ENCODE measurements at regions not wholly inside any gene's neighbourhood (a gene's known extent, or its start where the extent isn't known, plus 50 kb on each side); places are given as distances from the start of the nearest gene placed in this dataset.

DNA sequence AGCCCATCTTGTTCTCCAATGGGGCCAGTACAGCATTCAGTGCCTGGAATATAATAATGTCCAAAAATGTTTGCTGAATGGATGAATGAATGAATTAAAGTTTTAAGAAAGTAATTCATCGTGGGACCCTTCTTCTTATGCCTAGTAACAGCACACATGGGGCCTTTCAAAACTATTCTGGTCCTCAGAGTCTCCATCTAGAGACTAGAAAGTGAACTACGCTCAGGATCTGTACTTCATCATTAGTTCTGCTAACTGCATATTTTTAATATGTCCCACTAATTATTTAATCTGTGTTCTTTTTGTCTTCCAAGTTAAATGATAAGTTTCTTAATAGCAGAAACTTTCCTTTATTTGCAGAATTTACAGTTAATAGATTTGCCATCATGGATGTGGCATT, 172.5 kb downstream of the SMAD2 start:
- Histone ChIP-seq H2AFZ (ENCODE audit: low read length) (no peak overlapping the region), H4K20me1 (ENCODE audit: insufficient read depth, low read length) (no peaks in the 10 kb centered on the region), H3K27ac (ENCODE audit: extremely low read length, insufficient read depth, low read length) (no peak overlapping the region), H3K4me2 (ENCODE audit: low read depth, low read length) (no peak overlapping the region), H3K9me3 (ENCODE audit: low read length) (peaks cover 3% of the 10 kb centered on the region), H3K4me3 (replicated peaks in 1 of 3; ENCODE audit: insufficient read depth in 1 of 3, low read depth in 2 of 3, low read length in 3 of 3) (no peak overlapping the region), H3K36me3 (replicated peaks in 1 of 2; ENCODE audit: control insufficient read depth in 1 of 2, insufficient read depth in 2 of 2, low read length in 2 of 2) (no peaks in the 10 kb centered on the region), H3K9ac (ENCODE audit: insufficient read depth, low read depth, low read length) (no peak overlapping the region), H3K27me3 (ENCODE audit: control insufficient read depth in 1 of 2, insufficient read depth in 2 of 2, low read length in 2 of 2) (peaks cover 0 to 1% of the 10 kb centered on the region in 2 experiments; a peak in 1 of 5 replicates), H3K79me2 (ENCODE audit: insufficient read depth, low read length) (no peaks in the 10 kb centered on the region), H3K4me1 (ENCODE audit: insufficient read depth, low read length) (no peaks in the 10 kb centered on the region)
- ChIA-PET CTCF (ENCODE audit: low intra/inter-chr PET ratio, low total read pairs) (no interaction called here), POLR2A (no interaction called here)
- TF ChIP-seq, protein P1, sequence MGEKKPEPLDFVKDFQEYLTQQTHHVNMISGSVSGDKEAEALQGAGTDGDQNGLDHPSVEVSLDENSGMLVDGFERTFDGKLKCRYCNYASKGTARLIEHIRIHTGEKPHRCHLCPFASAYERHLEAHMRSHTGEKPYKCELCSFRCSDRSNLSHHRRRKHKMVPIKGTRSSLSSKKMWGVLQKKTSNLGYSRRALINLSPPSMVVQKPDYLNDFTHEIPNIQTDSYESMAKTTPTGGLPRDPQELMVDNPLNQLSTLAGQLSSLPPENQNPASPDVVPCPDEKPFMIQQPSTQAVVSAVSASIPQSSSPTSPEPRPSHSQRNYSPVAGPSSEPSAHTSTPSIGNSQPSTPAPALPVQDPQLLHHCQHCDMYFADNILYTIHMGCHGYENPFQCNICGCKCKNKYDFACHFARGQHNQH (CRISPR knock-in tag; IDR thresholded peaks at IDR 0.05): no peak
- TF ChIP-seq, protein P2, sequence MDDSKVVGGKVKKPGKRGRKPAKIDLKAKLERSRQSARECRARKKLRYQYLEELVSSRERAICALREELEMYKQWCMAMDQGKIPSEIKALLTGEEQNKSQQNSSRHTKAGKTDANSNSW (CRISPR knock-in tag; IDR thresholded peaks at IDR 0.05; ENCODE audit: borderline replicate concordance): no peak
- TF ChIP-seq ZBTB20 (CRISPR knock-in tag; IDR thresholded peaks at IDR 0.05; ENCODE audit: borderline replicate concordance, low read depth) (no peak), ZNF431 (CRISPR knock-in tag; IDR thresholded peaks at IDR 0.05; ENCODE audit: borderline replicate concordance, low read depth) (no peak), HNF4G (IDR thresholded peaks at IDR 0.05; ENCODE audit: borderline replicate concordance, low read depth, low read length) (no peak), HNF4G (CRISPR knock-in tag; IDR thresholded peaks at IDR 0.05; ENCODE audit: borderline replicate concordance, low read depth) (no peak), ZFP41 (CRISPR knock-in tag; IDR thresholded peaks at IDR 0.05; ENCODE audit: borderline replicate concordance) (no peak), ZNF678 (CRISPR knock-in tag; IDR thresholded peaks at IDR 0.05) (no peak)
- TF ChIP-seq, protein P3, sequence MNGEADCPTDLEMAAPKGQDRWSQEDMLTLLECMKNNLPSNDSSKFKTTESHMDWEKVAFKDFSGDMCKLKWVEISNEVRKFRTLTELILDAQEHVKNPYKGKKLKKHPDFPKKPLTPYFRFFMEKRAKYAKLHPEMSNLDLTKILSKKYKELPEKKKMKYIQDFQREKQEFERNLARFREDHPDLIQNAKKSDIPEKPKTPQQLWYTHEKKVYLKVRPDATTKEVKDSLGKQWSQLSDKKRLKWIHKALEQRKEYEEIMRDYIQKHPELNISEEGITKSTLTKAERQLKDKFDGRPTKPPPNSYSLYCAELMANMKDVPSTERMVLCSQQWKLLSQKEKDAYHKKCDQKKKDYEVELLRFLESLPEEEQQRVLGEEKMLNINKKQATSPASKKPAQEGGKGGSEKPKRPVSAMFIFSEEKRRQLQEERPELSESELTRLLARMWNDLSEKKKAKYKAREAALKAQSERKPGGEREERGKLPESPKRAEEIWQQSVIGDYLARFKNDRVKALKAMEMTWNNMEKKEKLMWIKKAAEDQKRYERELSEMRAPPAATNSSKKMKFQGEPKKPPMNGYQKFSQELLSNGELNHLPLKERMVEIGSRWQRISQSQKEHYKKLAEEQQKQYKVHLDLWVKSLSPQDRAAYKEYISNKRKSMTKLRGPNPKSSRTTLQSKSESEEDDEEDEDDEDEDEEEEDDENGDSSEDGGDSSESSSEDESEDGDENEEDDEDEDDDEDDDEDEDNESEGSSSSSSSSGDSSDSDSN (CRISPR knock-in tag; IDR thresholded peaks at IDR 0.05): no peak
- 3% methylated on average over 2 of the region's 2 CpGs for WGBS (ENCODE audit: low lambda C conversion rate)
- intact Hi-C loops (cut with micrococcal nuclease; ENCODE audit: unreplicated experiment): loop anchor here (5.0 kb wide), 1 partner anchor 656 kb away; no protein-coding TSS in a partner anchor
- ATAC-seq (no peak), DNase-seq (ENCODE audit: low spot score) (no peak), FAIRE-seq (no peak)
- in situ Hi-C loops (cut with HindIII; ENCODE audit: extremely low pct_ligation_motif_present, low pct_unique_long_range_greater_than_20kb): no loop called here
- BruUV-seq (replicated peaks): no TSS peak
